ENCODE measurements at regions not wholly inside any gene's neighbourhood (a gene's known extent, or its start where the extent isn't known, plus 50 kb on each side); places are given as distances from the start of the nearest gene placed in this dataset.
"Not testable (repeated sequence)": the region's sequence is repeated elsewhere in the genome, so short reads cannot be mapped to it uniquely, and the experiment has no call there.

GRCh38 chr2:179385756-179386155 lies 121.1 kb upstream of the SESTD1 start:
- not testable (repeated sequence) for H3K27me3 ChIP-seq (ENCODE audit: control insufficient read depth, insufficient read depth, low read length); H3K4me3 ChIP-seq (ENCODE audit: low read depth, low read length); H3K9me3 ChIP-seq (ENCODE audit: control insufficient read depth, insufficient read depth, low read length); H3K9ac ChIP-seq (ENCODE audit: low read depth, low read length); H3K27ac ChIP-seq (ENCODE audit: low read depth, low read length); H3K36me3 ChIP-seq (ENCODE audit: control insufficient read depth, insufficient read depth, low read length); H3K4me1 ChIP-seq (ENCODE audit: control insufficient read depth, insufficient read depth, low read length)

- Histone ChIP-seq H3K9ac (ENCODE audit: low read depth, low read length) (no peak overlapping the region), H3K27ac (ENCODE audit: low read depth, low read length) (no peak overlapping the region), H3K4me3 (ENCODE audit: low read depth, low read length) (no peak overlapping the region), H3K4me1 (ENCODE audit: control insufficient read depth, insufficient read depth, low read length) (no peaks in the 10 kb centered on the region), H3K9me3 (ENCODE audit: control insufficient read depth, insufficient read depth, low read length) (peaks cover 8% of the 10 kb centered on the region; the same call in 1 of the 2 replicates), H3K27me3 (ENCODE audit: control insufficient read depth, insufficient read depth, low read length) (no peaks in the 10 kb centered on the region), H3K36me3 (ENCODE audit: control insufficient read depth, insufficient read depth, low read length) (no peaks in the 10 kb centered on the region)
Observed at GRCh38 chr2:179383975-179384374, 119.3 kb upstream of the SESTD1 start.

GRCh38 chr2:179377296-179377695 lies 112.7 kb upstream of the SESTD1 start:
- Histone ChIP-seq H3K36me3 (ENCODE audit: control insufficient read depth, insufficient read depth, low read length) (no peaks in the 10 kb centered on the region), H3K4me1 (ENCODE audit: control insufficient read depth, insufficient read depth, low read length) (no peaks in the 10 kb centered on the region), H3K27ac (ENCODE audit: low read depth, low read length) (no peak overlapping the region), H3K27me3 (ENCODE audit: control insufficient read depth, insufficient read depth, low read length) (no peaks in the 10 kb centered on the region), H3K9ac (ENCODE audit: low read depth, low read length) (no peak overlapping the region), H3K9me3 (ENCODE audit: control insufficient read depth, insufficient read depth, low read length) (no peaks in the 10 kb centered on the region), H3K4me3 (ENCODE audit: low read depth, low read length) (no peak overlapping the region)

GRCh38 chr2:179376881-179377280 lies 112.2 kb upstream of the SESTD1 start:
- Histone ChIP-seq H3K4me3 (ENCODE audit: low read depth, low read length) (no peak overlapping the region), H3K4me1 (ENCODE audit: control insufficient read depth, insufficient read depth, low read length) (no peaks in the 10 kb centered on the region), H3K9me3 (ENCODE audit: control insufficient read depth, insufficient read depth, low read length) (no peaks in the 10 kb centered on the region), H3K27me3 (ENCODE audit: control insufficient read depth, insufficient read depth, low read length) (no peaks in the 10 kb centered on the region), H3K36me3 (ENCODE audit: control insufficient read depth, insufficient read depth, low read length) (no peaks in the 10 kb centered on the region), H3K9ac (ENCODE audit: low read depth, low read length) (no peak overlapping the region), H3K27ac (ENCODE audit: low read depth, low read length) (no peak overlapping the region)

DNA sequence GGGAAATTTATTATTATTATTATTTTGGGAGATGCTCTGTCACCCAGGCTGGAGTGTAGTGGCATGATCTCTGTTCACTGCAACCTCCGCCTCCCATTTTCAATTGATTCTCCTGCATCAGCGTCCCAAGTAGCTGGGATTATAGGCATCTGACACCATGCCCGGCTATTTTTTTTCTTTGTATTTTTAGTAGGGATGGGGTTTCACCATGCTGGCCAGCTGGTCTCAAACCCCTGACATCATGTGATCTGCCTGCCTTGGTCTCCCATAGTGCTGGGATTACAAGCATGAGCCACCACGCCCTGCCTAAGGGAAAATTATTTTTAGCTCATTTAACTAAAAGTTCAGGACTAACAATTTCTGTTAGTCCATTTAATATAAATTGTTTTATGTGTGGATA lies 109.2 kb upstream of the SESTD1 start:
- Histone ChIP-seq H3K27ac (ENCODE audit: low read depth, low read length) (no peak overlapping the region), H3K9ac (ENCODE audit: low read depth, low read length) (no peak overlapping the region), H3K9me3 (ENCODE audit: control insufficient read depth, insufficient read depth, low read length) (no peaks in the 10 kb centered on the region), H3K36me3 (ENCODE audit: control insufficient read depth, insufficient read depth, low read length) (no peaks in the 10 kb centered on the region), H3K4me1 (ENCODE audit: control insufficient read depth, insufficient read depth, low read length) (no peaks in the 10 kb centered on the region), H3K27me3 (ENCODE audit: control insufficient read depth, insufficient read depth, low read length) (no peaks in the 10 kb centered on the region), H3K4me3 (ENCODE audit: low read depth, low read length) (no peak overlapping the region)

DNA sequence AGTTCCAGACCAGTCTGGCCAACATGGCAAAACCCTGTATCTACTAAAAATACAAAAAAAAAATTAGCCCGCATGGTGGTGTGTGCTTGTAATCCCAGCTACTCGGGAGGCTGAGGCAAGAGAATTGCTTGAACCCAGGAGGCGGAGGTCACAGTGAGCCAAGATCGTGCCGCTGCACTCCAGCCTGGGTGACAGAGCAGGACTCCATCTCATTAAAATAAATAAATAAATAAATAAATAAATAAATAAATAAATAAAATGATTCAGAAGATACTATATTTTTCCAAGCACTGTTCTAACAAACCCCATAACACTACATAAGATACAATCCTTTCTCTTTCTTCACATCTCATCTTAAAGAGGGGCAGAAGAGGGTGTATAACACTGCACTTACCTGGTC lies 100.9 kb upstream of the SESTD1 start:
- H3K9me3 ChIP-seq (ENCODE audit: control insufficient read depth, insufficient read depth, low read length); H3K4me3 ChIP-seq (ENCODE audit: low read depth, low read length); H3K27me3 ChIP-seq (ENCODE audit: control insufficient read depth, insufficient read depth, low read length); H3K9ac ChIP-seq (ENCODE audit: low read depth, low read length); H3K27ac ChIP-seq (ENCODE audit: low read depth, low read length); H3K4me1 ChIP-seq (ENCODE audit: control insufficient read depth, insufficient read depth, low read length); H3K36me3 ChIP-seq (ENCODE audit: control insufficient read depth, insufficient read depth, low read length): not testable (repeated sequence)

DNA sequence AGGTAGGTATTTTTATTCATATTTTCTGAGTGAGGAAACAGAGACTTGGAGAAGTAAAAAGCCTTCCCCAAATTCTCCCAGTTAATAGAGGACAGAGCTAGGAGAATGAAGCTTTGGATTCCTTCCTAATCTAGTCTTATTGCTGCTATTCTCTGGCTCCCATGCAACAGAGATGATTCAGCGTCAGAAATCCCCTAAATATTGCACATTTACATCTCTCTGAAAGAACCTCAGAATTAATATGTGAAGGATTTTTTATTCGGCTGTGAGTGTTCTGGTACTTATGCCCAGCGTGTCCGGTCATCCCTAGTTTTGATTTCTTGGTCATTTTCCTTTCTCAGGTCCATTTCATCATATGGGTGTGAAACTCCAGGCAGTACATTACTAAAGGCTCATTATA lies 91.2 kb upstream of the SESTD1 start:
- Histone ChIP-seq H3K9me3 (ENCODE audit: control insufficient read depth, insufficient read depth, low read length) (no peaks in the 10 kb centered on the region), H3K9ac (ENCODE audit: low read depth, low read length) (no peak overlapping the region), H3K36me3 (ENCODE audit: control insufficient read depth, insufficient read depth, low read length) (no peaks in the 10 kb centered on the region), H3K4me1 (ENCODE audit: control insufficient read depth, insufficient read depth, low read length) (no peaks in the 10 kb centered on the region), H3K4me3 (ENCODE audit: low read depth, low read length) (no peak overlapping the region), H3K27ac (ENCODE audit: low read depth, low read length) (no peak overlapping the region), H3K27me3 (ENCODE audit: control insufficient read depth, insufficient read depth, low read length) (no peaks in the 10 kb centered on the region)

- no peak overlapping the region for H3K4me3 ChIP-seq (ENCODE audit: low read depth, low read length)
- no peak overlapping the region for H3K27ac ChIP-seq (ENCODE audit: low read depth, low read length)
Observed at GRCh38 chr2:179354739-179355537, 90.3 kb upstream of the SESTD1 start.

GRCh38 chr2:179354296-179354695 lies 89.7 kb upstream of the SESTD1 start:
- Histone ChIP-seq H3K27me3 (ENCODE audit: control insufficient read depth, insufficient read depth, low read length) (no peaks in the 10 kb centered on the region), H3K4me1 (ENCODE audit: control insufficient read depth, insufficient read depth, low read length) (no peaks in the 10 kb centered on the region), H3K9ac (ENCODE audit: low read depth, low read length) (no peak overlapping the region), H3K9me3 (ENCODE audit: control insufficient read depth, insufficient read depth, low read length) (no peaks in the 10 kb centered on the region), H3K4me3 (ENCODE audit: low read depth, low read length) (no peak overlapping the region), H3K27ac (ENCODE audit: low read depth, low read length) (no peak overlapping the region), H3K36me3 (ENCODE audit: control insufficient read depth, insufficient read depth, low read length) (no peaks in the 10 kb centered on the region)

More at GRCh38 chr2:179354739-179355537, 90.3 kb upstream of the SESTD1 start:
- H3K9ac ChIP-seq (ENCODE audit: low read depth, low read length) = no peak overlapping the region
- H3K4me1 ChIP-seq (ENCODE audit: control insufficient read depth, insufficient read depth, low read length) = no peaks in the 10 kb centered on the region
- no peaks in the 10 kb centered on the region for H3K27me3 ChIP-seq (ENCODE audit: control insufficient read depth, insufficient read depth, low read length)
- H3K9me3 ChIP-seq (ENCODE audit: control insufficient read depth, insufficient read depth, low read length) = no peaks in the 10 kb centered on the region
- H3K36me3 ChIP-seq (ENCODE audit: control insufficient read depth, insufficient read depth, low read length) = no peaks in the 10 kb centered on the region

GRCh38 chr2:179352181-179352580 lies 87.5 kb upstream of the SESTD1 start:
- no peaks in the 10 kb centered on the region for H3K36me3 ChIP-seq (ENCODE audit: control insufficient read depth, insufficient read depth, low read length)
- no peaks in the 10 kb centered on the region for H3K27me3 ChIP-seq (ENCODE audit: control insufficient read depth, insufficient read depth, low read length)
- H3K9ac ChIP-seq (ENCODE audit: low read depth, low read length) = no peak overlapping the region
- no peaks in the 10 kb centered on the region for H3K4me1 ChIP-seq (ENCODE audit: control insufficient read depth, insufficient read depth, low read length)
- H3K27ac ChIP-seq (ENCODE audit: low read depth, low read length) = no peak overlapping the region
- no peak overlapping the region for H3K4me3 ChIP-seq (ENCODE audit: low read depth, low read length)
- no peaks in the 10 kb centered on the region for H3K9me3 ChIP-seq (ENCODE audit: control insufficient read depth, insufficient read depth, low read length)

GRCh38 chr2:179351057-179351456 lies 86.4 kb upstream of the SESTD1 start:
- H3K4me1 ChIP-seq (ENCODE audit: control insufficient read depth, insufficient read depth, low read length) = no peaks in the 10 kb centered on the region
- no peaks in the 10 kb centered on the region for H3K27me3 ChIP-seq (ENCODE audit: control insufficient read depth, insufficient read depth, low read length)
- H3K9ac ChIP-seq (ENCODE audit: low read depth, low read length) = no peak overlapping the region
- no peak overlapping the region for H3K4me3 ChIP-seq (ENCODE audit: low read depth, low read length)
- H3K36me3 ChIP-seq (ENCODE audit: control insufficient read depth, insufficient read depth, low read length) = no peaks in the 10 kb centered on the region
- H3K27ac ChIP-seq (ENCODE audit: low read depth, low read length) = no peak overlapping the region
- H3K9me3 ChIP-seq (ENCODE audit: control insufficient read depth, insufficient read depth, low read length) = no peaks in the 10 kb centered on the region
